HG03571 (cell line): ENCODE measurements at regions not wholly inside any gene's neighbourhood (a gene's known extent, or its start where the extent isn't known, plus 50 kb on each side); places are given as distances from the start of the nearest gene placed in this dataset.
"Not testable (repeated sequence)": the region's sequence is repeated elsewhere in the genome, so short reads cannot be mapped to it uniquely, and the experiment has no call there.

Experiments
- ATAC-seq: cut with Tn5 transposase; IDR thresholded peaks from one replicate; pipeline ENCODE4 v1.9.1; 2021; ENCODE audit not compliant: unreplicated experiment

DNA sequence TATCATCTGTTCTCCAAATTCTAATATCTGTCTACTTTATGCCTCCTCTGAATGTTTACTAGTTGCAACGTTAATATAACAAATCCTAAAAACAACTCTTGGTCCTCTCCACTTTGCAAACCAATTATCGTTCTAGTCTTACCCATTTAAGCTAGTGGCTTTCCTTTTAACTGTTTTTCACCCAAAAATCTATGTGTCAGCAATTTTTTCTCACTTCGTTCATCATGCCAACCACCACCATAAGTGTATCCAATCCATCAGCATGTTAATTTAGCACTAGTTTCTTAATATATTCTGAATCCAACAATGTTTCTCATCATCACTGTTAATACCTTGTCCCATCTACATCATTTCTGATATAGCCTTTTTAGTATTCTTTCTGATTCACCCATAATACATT, 90.0 kb upstream of the RORB start:
- ATAC-seq: no peak

DNA sequence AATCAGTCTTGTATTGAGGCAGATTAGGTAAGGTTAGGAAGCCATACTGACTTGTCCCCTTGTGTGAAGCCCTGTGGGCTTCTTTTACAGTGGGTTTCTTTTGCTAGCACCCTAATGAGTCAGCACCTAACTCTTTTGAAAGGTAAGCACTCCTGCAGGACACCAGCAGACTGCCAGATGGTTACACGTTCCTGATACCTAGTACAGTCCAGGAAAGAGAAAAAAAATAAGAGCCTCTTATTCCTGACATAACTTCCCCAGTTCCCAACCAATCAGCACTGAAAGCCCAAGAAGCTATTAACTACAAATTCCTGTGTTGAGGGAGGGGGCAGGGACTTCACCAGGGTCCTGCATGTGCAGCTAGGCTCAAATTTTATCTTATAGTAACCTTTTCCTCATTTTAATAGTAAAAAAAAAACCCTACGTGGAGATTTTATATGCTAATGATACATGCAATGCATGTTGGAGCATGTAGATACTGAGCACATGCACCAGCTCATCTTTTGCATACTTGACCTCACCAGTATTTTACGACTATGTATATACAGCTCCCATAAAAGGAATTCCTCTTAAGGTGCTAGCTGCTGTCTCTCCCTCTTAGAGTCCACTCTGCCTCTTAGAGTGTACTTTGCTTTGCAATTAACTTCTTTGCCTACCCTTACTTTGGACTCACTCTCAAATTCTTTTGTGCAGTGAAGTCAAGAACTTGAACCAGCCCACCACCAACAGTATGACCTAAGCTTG, 84.7 kb upstream of the RORB start:
- no peak for ATAC-seq

DNA sequence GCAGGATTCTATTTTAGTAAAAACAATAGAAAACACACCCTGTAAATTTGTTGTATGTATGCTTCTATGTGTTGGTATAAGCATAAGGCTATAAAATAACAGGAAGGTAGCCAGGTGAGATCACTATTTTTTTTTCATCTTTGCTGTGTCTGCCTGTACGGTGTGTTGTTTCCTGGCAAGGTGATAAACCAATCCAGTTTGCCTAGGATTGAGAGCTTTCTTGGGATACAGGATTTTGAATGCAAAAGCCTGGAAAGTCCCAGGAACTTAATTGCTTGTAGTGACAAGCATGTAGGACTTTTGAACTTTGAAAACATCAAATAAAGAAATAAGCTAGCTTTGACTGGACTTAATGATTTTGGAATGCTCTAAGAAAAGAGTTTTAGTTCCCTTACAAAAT, 83.3 kb upstream of the RORB start:
- no peak for ATAC-seq

DNA sequence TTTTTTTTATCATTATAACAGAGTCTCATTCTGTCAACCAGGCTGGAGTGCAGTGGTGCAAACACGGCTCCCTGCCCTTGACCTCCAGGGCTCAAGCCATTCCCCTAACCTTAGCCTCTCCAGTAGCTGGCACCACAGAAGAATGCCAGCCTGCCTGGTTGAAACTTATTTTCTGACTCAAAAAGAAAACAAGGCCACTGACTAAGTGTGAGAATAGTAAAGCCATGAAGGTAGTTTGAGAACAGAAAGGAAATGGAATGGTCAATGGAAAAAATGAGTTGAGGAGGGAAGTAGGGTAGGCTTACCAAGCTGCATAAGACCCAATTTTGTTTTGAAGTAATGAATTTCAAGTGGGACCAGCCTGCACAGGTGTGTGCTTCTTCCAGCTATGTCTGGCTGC, 82.8 kb upstream of the RORB start:
- no peak for ATAC-seq

DNA sequence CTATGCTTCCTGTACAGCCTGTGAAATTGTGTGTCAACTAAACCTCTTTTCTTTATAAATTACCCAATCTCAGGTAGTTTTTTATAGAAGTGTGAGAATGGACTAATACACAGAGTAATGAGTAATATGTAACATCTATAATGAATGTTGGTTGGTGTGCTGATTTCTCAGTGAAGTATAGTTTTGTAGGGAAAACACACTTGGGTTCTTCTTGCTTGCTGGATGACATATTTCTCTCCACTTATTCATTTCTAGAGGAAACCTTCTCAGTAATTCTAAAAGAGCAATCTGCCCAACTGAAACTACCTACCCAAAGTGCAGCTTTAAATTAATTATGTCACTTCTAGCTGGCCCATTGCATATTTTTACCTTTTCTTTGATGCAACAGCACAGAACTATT, 81.1 kb upstream of the RORB start:
- no peak for ATAC-seq

DNA sequence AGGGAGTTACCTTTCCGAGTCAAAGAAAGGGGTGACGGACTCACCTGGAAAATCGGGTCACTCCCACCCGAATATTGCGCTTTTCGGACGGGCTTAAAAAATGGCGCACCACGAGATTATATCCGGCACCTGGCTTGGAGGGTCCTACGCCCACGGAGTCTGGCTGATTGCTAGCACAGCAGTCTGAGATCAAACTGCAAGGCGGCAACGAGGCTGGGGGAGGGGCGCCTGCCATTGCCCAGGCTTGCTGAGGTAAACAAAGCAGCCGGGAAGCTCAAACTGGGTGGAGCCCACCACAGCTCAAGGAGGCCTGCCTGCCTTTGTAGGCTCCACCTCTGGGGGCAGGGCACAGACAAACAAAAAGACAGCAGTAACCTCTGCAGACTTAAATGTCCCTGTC, 72.6 kb upstream of the RORB start:
- ATAC-seq: not testable (repeated sequence)

DNA sequence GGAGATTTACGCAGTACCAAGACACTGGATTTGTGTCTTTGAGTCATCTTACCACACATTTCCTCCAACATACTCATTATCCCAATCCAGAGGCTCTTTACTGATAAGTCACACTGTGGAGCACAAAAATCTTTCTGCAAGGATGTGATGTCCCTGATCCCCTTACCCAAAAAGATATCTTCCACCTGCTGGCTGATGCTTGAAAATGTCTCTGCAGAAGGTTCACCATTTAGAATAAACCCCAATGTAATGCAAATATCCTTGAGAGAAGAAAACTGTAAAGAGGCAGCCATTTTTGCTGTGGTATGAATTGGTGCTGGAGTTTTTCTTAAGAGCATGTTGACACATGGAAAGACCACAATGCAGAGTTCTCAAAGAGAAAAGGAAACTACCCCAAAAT, 65.7 kb upstream of the RORB start:
- no peak for ATAC-seq

DNA sequence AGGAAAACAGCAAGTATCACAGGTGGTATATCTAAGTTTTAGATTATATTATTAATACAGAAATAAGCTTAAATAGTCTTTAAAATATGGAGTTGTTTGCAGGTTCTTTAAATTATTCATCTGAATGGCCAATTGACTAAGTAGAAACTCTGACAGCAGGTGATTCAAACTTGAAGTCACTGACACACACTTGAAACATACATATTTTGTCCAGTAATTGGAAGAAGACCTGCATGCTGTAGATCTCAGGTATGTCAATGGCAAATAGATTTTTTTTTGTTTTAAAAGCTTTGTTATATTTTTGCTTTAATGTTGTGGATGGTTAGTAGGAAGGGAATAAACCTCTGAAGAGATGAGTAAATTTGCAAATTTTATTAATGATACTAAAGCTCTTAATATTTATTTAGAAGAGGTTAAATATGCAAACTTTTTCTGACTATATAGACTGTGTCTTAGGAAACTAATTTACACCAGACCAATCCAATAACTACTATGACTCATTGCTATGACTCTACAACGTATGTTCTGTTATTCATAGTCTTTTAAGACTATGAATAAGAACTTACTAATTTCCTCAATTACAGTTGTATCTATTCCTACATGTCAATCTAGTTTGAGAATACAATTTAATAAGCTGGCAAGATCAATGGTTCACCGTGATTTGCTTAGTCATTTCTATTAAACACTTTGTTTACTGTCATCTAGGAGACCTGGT, 53.9 kb upstream of the RORB start:
- no peak for ATAC-seq

DNA sequence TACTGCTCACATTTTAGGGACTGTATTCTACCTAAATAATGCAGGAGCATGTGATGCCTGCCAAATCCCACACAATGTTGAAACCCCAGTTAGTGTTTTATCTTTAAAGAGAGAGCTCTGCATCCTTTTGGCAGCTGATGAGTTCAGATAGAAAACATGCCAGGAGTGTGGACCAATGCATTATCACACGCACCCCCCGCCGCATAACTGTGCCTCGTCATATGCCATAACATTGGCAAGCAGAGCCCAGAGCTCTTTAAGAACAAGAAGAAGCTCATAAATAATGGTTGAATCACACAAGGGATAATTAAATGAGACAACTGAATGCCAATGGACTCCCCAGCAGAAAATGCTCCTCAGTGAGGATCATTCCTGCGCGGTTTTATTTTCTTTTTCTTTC, 52.8 kb upstream of the RORB start:
- no peak for ATAC-seq
